D721Med (cell line): ENCODE measurements at regions not wholly inside any gene's neighbourhood (a gene's known extent, or its start where the extent isn't known, plus 50 kb on each side); places are given as distances from the start of the nearest gene placed in this dataset.
"Not testable (repeated sequence)": the region's sequence is repeated elsewhere in the genome, so short reads cannot be mapped to it uniquely, and the experiment has no call there.

ENCODE experiments used
- DNase-seq: peaks from one replicate; pipeline ENCODE4 v3.0.0; 2011; ENCODE audit warnings: low spot score; ENCODE audit not compliant: insufficient read length
- FAIRE-seq: peaks from 2 replicates; lab custom pipeline; 2011; peaks lifted over from hg19 to GRCh38; lab: Jason Lieb, UNC
- CTCF ChIP-seq: IDR thresholded peaks from 2 replicates; pipeline ENCODE4 v1.5.1; 2012; ENCODE audit warnings: mild to moderate bottlenecking, control low read depth; ENCODE audit not compliant: insufficient read depth; ENCODE audit errors: missing control alignments

DNA sequence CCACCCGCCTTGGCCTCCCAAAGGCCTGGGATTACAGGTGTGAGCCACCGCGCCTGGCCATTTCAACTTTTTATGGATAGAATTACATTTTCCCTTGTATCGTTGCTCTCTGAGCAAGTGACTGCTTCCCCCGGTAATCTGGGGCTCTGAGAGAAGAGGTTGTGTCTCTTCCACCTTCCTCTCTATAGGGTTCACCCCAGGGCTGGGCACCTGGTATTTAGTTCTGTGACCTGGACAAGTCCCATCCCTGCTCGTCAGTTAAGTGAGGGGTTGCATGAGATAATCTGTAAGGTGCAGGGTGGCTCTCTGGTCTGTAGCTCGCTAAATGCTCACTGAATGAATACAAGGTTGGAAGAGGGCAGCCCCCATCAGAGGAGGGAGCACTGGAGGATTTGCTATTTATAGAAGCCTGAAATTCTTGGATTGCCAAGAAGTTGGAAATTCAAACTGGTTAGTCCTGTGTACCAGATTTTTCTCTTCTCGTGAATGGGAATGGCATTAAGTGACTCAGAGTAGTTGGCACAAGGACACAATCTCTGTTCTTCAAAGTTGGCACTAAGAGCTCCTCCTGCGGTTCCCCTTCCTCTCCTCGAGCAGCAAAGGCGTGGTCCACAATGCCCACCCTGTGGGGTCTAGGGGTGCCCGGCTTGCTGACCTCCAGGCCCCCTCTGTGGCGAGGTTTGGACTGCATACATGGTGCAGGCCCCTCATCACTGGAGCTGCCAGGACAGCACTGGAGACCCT lies 68.1 kb upstream of the DLG1 start:
- no peak for TF ChIP-seq CTCF
- no peak for FAIRE-seq
- no peak for DNase-seq

- DNase-seq: no peak
- no peak for FAIRE-seq
- no peak for TF ChIP-seq CTCF
These were observed 67.2 kb upstream of the DLG1 start for GRCh38 chr3:197365586-197365985.

GRCh38 chr3:197364410-197365071 lies 66.1 kb upstream of the DLG1 start:
- no peak for DNase-seq
- no peak for FAIRE-seq
- no peak for TF ChIP-seq CTCF

DNA sequence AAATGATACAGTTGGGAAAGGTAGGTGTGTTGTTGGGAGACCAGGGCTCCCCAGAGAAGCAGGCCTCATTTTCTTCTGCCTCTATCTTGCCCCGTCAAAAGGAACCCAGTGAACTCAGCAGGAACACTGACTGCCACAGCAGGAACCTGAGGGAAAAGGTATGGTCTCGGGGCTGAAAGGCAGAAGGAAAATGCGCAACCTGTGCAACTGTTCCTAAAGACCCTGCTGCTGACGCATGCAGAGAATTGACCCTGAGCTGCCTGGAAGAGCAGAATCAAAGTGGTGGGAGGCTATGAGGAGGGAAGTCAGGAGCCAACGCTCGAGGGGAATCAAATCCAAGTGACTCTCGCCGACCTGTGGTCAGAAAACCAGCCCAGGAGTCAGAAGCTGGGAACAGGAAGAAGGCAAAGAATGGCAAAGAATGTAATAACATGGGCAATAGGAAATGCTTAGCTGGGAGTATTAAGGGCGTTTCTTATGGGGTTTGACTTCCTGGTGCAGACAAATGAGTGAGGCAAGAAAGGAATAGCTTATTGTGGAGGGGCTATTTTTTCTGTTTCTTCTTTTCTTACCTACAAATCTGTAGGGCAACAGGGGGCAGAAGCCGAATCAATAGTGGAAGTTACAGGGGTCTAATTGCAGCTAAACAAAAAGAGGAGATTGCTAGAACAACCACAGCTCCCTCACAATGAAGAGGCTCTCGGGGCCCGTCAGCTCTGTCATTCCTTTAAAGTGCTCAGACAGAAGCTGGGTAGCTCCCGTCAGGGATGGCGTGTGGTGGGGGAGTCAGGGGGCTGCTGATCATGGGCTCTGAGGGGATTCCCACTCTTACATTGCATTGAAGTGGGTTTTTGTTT lies 65.4 kb upstream of the DLG1 start:
- DNase-seq: no peak
- TF ChIP-seq CTCF: no peak
- no peak for FAIRE-seq

DNA sequence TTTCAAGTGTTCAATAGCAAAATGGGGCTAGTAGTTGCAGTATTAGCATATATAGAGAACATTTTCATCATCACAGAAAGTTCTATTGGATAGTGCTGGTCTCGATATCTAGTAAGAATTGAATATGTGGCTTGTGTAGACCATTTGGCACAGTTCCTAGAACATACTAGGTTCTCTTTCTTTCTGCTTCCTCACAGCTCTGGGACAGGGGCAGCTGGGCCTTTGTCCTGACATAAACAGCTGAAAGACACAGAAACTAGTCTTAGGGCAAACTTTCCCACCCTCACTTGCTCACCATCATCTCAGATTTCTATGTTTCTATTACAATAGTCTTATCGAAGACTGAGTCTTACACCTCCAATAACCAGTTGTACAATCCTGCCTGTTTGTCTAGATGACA lies 63.7 kb upstream of the DLG1 start:
- no peak for FAIRE-seq

DNA sequence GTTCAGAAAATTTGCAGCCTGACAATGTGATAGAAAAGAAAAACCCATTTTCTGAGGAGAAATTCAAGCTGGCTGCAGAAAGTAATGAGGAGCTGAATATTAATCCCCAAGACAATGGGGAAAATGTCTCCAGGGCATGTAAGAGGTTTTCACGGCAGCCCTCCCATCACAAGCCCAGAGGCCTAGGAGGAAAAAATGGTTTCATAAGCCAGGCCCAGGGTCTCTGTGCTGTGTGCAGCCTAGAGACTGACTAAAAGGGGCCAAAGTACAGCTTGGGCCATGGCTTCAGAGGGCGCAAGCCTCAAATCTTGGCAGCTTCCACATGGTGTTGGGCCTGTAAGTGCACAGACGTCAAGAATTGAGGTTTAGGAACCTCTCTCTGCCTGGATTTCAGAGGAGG lies 61.7 kb upstream of the DLG1 start:
- DNase-seq, FAIRE-seq: not testable (repeated sequence)

More for the DNA sequence above, 63.7 kb upstream of the DLG1 start:
- no peak for DNase-seq
- TF ChIP-seq CTCF: no peak

GRCh38 chr3:197359476-197359875 lies 61.1 kb upstream of the DLG1 start:
- FAIRE-seq, DNase-seq: not testable (repeated sequence)

GRCh38 chr3:197356741-197357140 lies 58.3 kb upstream of the DLG1 start:
- TF ChIP-seq CTCF: no peak
- FAIRE-seq (no peak), DNase-seq (no peak)
